ENCODE measurements at regions not wholly inside any gene's neighbourhood (a gene's known extent, or its start where the extent isn't known, plus 50 kb on each side); places are given as distances from the start of the nearest gene placed in this dataset.

- TF ChIP-seq AHDC1 (CRISPR knock-in tag; IDR thresholded peaks at IDR 0.05; ENCODE audit: borderline replicate concordance) (peak; percentile 64; the same call in 1 of the 2 replicates), DBP (CRISPR knock-in tag; IDR thresholded peaks at IDR 0.05; ENCODE audit: not compliant biosample characterization) (no peak), ARHGAP35 (CRISPR knock-in tag; IDR thresholded peaks at IDR 0.05; ENCODE audit: borderline replicate concordance) (no peak), GMEB1 (CRISPR knock-in tag; IDR thresholded peaks at IDR 0.05; ENCODE audit: borderline replicate concordance) (no peak), SOX13 (IDR thresholded peaks at IDR 0.05) (no peak), SOX13 (CRISPR knock-in tag; conservative IDR thresholded peaks at IDR 0.05 in 1 of 2, IDR thresholded peaks at IDR 0.05 in 1 of 2) (0 out of 4 replicates have a peak, but pooled peaks of 1 of the 2 experiments have one; percentile 22), CERS6 (CRISPR knock-in tag; IDR thresholded peaks at IDR 0.05) (no peak), ZNF546 (CRISPR knock-in tag; conservative IDR thresholded peaks at IDR 0.05) (no peak), ZNF644 (CRISPR knock-in tag; IDR thresholded peaks at IDR 0.05; ENCODE audit: low read depth) (peak; percentile 11; the same call in 1 of the 2 replicates), FOXA3 (CRISPR knock-in tag; IDR thresholded peaks at IDR 0.05) (peak; percentile 40; the same call in 1 of the 2 replicates), TFDP1 (CRISPR knock-in tag; IDR thresholded peaks at IDR 0.05; ENCODE audit: borderline replicate concordance) (no peak), NCOA2 (CRISPR knock-in tag; IDR thresholded peaks at IDR 0.05) (no peak), BCL6 (CRISPR knock-in tag; IDR thresholded peaks at IDR 0.05) (no peak), TRIM24 (CRISPR knock-in tag; IDR thresholded peaks at IDR 0.05) (no peak), ZNF121 (CRISPR knock-in tag; IDR thresholded peaks at IDR 0.05) (peak; percentile 89), ZKSCAN8 (CRISPR knock-in tag; IDR thresholded peaks at IDR 0.05; ENCODE audit: borderline replicate concordance) (no peak), RXRA (CRISPR knock-in tag; IDR thresholded peaks at IDR 0.05) (no peak), GLI4 (CRISPR knock-in tag; IDR thresholded peaks at IDR 0.05; ENCODE audit: borderline replicate concordance) (no peak)
These were observed 99.2 kb downstream of the SNAPC1 start (continued) for GRCh38 chr14:61861320-61861865.

Measured in HepG2 (cell line).